Thyroid gland (tissue), 4 donors: ENCODE measurements at regions not wholly inside any gene's neighbourhood (a gene's known extent, or its start where the extent isn't known, plus 50 kb on each side); places are given as distances from the start of the nearest gene placed in this dataset.

ENCODE experiments used
- DNase-seq, 2 donors: peaks; one replicate each; pipeline ENCODE4 v3.0.0-alpha.2; 2019
- H3K27ac ChIP-seq, 3 donors: fragments of 200-600 bp; sonication (generic); 1 replicate in 2 of 3; 2 replicates in 1 of 3; pipeline ENCODE4 v1.5.1; 2016 to 2019; ENCODE audit warnings: mild to moderate bottlenecking in 1 of 3, moderate library complexity in 1 of 3
- H3K27me3 ChIP-seq: fragments of 200-600 bp; sonication (generic); one replicate; pipeline ENCODE4 v1.5.1; 2019
- H3K36me3 ChIP-seq, 2 donors: fragments of 200-600 bp; sonication (generic); one replicate each; pipeline ENCODE4 v1.5.1; 2016 to 2019
- H3K4me1 ChIP-seq, 2 donors: fragments of 200-600 bp; sonication (generic); one replicate each; pipeline ENCODE4 v1.5.1; 2017 to 2019
- H3K4me3 ChIP-seq, 3 donors: fragments of 200-600 bp; sonication (generic); replicated peaks in 1 of 3; 1 replicate in 2 of 3; 2 replicates in 1 of 3; pipeline ENCODE4 v1.5.1; 2016; ENCODE audit warnings: mild to moderate bottlenecking in 1 of 3
- H3K9me3 ChIP-seq: fragments of 200-600 bp; sonication (generic); one replicate; pipeline ENCODE4 v1.5.1; 2017
- CTCF ChIP-seq, 6 experiments: fragments of 200-600 bp in 3 of 6; fragments of 450-650 bp in 3 of 6; sonication (generic) in 3 of 6; IDR thresholded peaks; one replicate each; pipeline ENCODE4 v1.5.1; 2016 to 2019; ENCODE audit warnings: antibody characterized with exemption in 6 of 6, mild to moderate bottlenecking in 2 of 6, inconsistent platforms in 1 of 6, moderate library complexity in 1 of 6
- POLR2A ChIP-seq, 2 donors: fragments of 450-650 bp; IDR thresholded peaks; one replicate each; pipeline ENCODE4 v1.6.1; 2017; ENCODE audit warnings: antibody characterized with exemption in 2 of 2, mild to moderate bottlenecking in 2 of 2, moderate library complexity in 1 of 2
- WGBS, 2 donors: methylation state at CpG; one replicate each; pipeline ENCODE4 v1.1.5; 2017; 5-methylcytosine and 5-hydroxymethylcytosine counted together
- intact Hi-C: fragments of 100-400 bp; cut with DNase I; formaldehyde crosslinking; loops from one replicate; pipeline ENCODE4 v1.15.1; 2023

- intact Hi-C loops = no loop called here
- H3K36me3 ChIP-seq = no peaks in the 10 kb centered on the region
- H3K4me1 ChIP-seq = no peaks in the 10 kb centered on the region
- no peak for TF ChIP-seq CTCF (IDR thresholded peaks at IDR 0.05)
- no peak for TF ChIP-seq POLR2A (IDR thresholded peaks at IDR 0.05)
- WGBS, 2 donors = 69 to 70% methylated on average over 3 of the region's 3 CpGs
- H3K4me3 ChIP-seq = no peak overlapping the region
- H3K9me3 ChIP-seq = no peaks in the 10 kb centered on the region
- no peak overlapping the region for H3K27ac ChIP-seq
- DNase-seq = no peak
- H3K27me3 ChIP-seq = no peaks in the 10 kb centered on the region
These were observed 324.0 kb upstream of the TMEM132C start for GRCh38 chr12:127942981-127943380.

GRCh38 chr12:127943481-127944210 is 323.3 kb upstream of the TMEM132C start:
- Histone ChIP-seq H3K4me3 (no peak overlapping the region), H3K4me1 (no peaks in the 10 kb centered on the region), H3K27me3 (no peaks in the 10 kb centered on the region), H3K9me3 (no peaks in the 10 kb centered on the region), H3K36me3 (no peaks in the 10 kb centered on the region), H3K27ac (no peak overlapping the region)
- TF ChIP-seq CTCF (IDR thresholded peaks at IDR 0.05) (no peak), POLR2A (IDR thresholded peaks at IDR 0.05) (no peak)
- 60 to 72% methylated on average over 10 of the region's 10 CpGs for WGBS, 2 donors
- DNase-seq = no peak
- intact Hi-C loops = no loop called here

- Histone ChIP-seq H3K36me3 (no peaks in the 10 kb centered on the region), H3K4me1 (no peaks in the 10 kb centered on the region), H3K9me3 (no peaks in the 10 kb centered on the region), H3K4me3 (no peak overlapping the region), H3K27me3 (no peaks in the 10 kb centered on the region), H3K27ac (no peak overlapping the region)
- 89 to 91% methylated on average over 9 of the region's 9 CpGs for WGBS, 2 donors
- intact Hi-C loops = no loop called here
- DNase-seq = no peak
- no peak for TF ChIP-seq POLR2A (IDR thresholded peaks at IDR 0.05)
- TF ChIP-seq CTCF (IDR thresholded peaks at IDR 0.05) = no peak
These were observed 322.6 kb upstream of the TMEM132C start for GRCh38 chr12:127944211-127944899.

GRCh38 chr12:127957001-127957660 is 309.8 kb upstream of the TMEM132C start:
- Histone ChIP-seq H3K4me3 (no peak overlapping the region), H3K9me3 (no peaks in the 10 kb centered on the region), H3K36me3 (no peaks in the 10 kb centered on the region), H3K27me3 (no peaks in the 10 kb centered on the region), H3K4me1 (no peaks in the 10 kb centered on the region), H3K27ac (no peak overlapping the region)
- TF ChIP-seq POLR2A (IDR thresholded peaks at IDR 0.05) (no peak), CTCF (IDR thresholded peaks at IDR 0.05) (no peak)
- DNase-seq = no peak
- WGBS, 2 donors = 85 to 89% methylated on average over 5 of the region's 5 CpGs
- intact Hi-C loops = no loop called here

GRCh38 chr12:127962303-127962702 is 304.7 kb upstream of the TMEM132C start:
- no peaks in the 10 kb centered on the region for H3K27me3 ChIP-seq
- intact Hi-C loops = no loop called here
- no peak overlapping the region for H3K4me3 ChIP-seq
- H3K4me1 ChIP-seq = no peaks in the 10 kb centered on the region
- DNase-seq = no peak
- 70 to 81% methylated on average over 5 of the region's 5 CpGs for WGBS, 2 donors
- no peaks in the 10 kb centered on the region for H3K36me3 ChIP-seq
- H3K27ac ChIP-seq = no peak overlapping the region
- TF ChIP-seq CTCF (IDR thresholded peaks at IDR 0.05) (no peak), POLR2A (IDR thresholded peaks at IDR 0.05) (no peak)
- H3K9me3 ChIP-seq = no peaks in the 10 kb centered on the region
